Lung (tissue), 11 donors: ENCODE measurements at regions not wholly inside any gene's neighbourhood (a gene's known extent, or its start where the extent isn't known, plus 50 kb on each side); places are given as distances from the start of the nearest gene placed in this dataset.

Source experiments
- ATAC-seq: fragments of 200-7000 bp; cut with Tn5 transposase; one replicate; pipeline ENCODE4 v1.9.1; 2020; ENCODE audit warnings: moderate number of reproducible peaks; ENCODE audit not compliant: insufficient read depth, low FRiP score
- DNase-seq, 3 donors: peaks; one replicate each; pipeline ENCODE4 v3.0.0-alpha.2; 2013 to 2017
- H3K27ac ChIP-seq, 2 donors: one replicate each; pipeline ENCODE4 v1.5.1; 2013; ENCODE audit warnings: mild to moderate bottlenecking in 2 of 2, moderate library complexity in 2 of 2, control low read depth in 1 of 2, inconsistent platforms in 1 of 2, low read depth in 1 of 2, low read length in 1 of 2
- H3K27me3 ChIP-seq, 3 donors: one replicate each; pipeline ENCODE4 v1.5.1; 2013; ENCODE audit warnings: low read length in 2 of 3; ENCODE audit not compliant: control insufficient read depth in 3 of 3, insufficient read depth in 3 of 3
- H3K36me3 ChIP-seq, 4 donors: one replicate each; pipeline ENCODE4 v1.5.1; 2013; ENCODE audit warnings: low read length in 4 of 4, mild to moderate bottlenecking in 1 of 4, moderate library complexity in 1 of 4; ENCODE audit not compliant: control insufficient read depth in 4 of 4, insufficient read depth in 4 of 4
- H3K4me1 ChIP-seq, 5 donors: one replicate each; pipeline ENCODE4 v1.5.1; 2013; ENCODE audit warnings: low read length in 5 of 5, mild to moderate bottlenecking in 2 of 5, moderate library complexity in 1 of 5; ENCODE audit not compliant: control insufficient read depth in 5 of 5, insufficient read depth in 5 of 5
- H3K4me3 ChIP-seq: one replicate; pipeline ENCODE4 v1.5.1; 2013; ENCODE audit warnings: mild to moderate bottlenecking, control low read depth, moderate library complexity
- H3K9ac ChIP-seq, 2 donors: one replicate each; pipeline ENCODE4 v1.5.1; 2013; ENCODE audit warnings: low read length in 2 of 2, control low read depth in 1 of 2; ENCODE audit not compliant: insufficient read depth in 1 of 2
- H3K9me3 ChIP-seq, 4 donors: one replicate each; pipeline ENCODE4 v1.5.1; 2013; ENCODE audit warnings: low read length in 3 of 4, mild to moderate bottlenecking in 1 of 4, moderate library complexity in 1 of 4; ENCODE audit not compliant: control insufficient read depth in 4 of 4, insufficient read depth in 3 of 4
- CTCF ChIP-seq: IDR thresholded peaks from 2 replicates; pipeline ENCODE4 v1.5.1; 2012; ENCODE audit warnings: mild to moderate bottlenecking; ENCODE audit errors: control extremely low read depth, extremely low read depth
- WGBS, 2 donors: extraction: QIAGEN DNeasy Blood & Tissue Kit; methylation state at CpG; one replicate each; pipeline ENCODE4 v1.1.7; 2013; 5-methylcytosine and 5-hydroxymethylcytosine counted together
- donor health status: control.
- donor health status: control.
- donor health status: Bipolar disorder and iron deficiency.
- donor health status: healthy.
- donor health status: DM: yes; HTN: yes; CAD: no.

- Histone ChIP-seq H3K27me3 (peaks cover 0 to 2% (median 0%) of the 10 kb centered on the region in 3 donors), H3K4me3 (no peak overlapping the region), H3K4me1 (peaks cover 0 to 10% (median 0%) of the 10 kb centered on the region in 5 donors), H3K36me3 (no peaks in the 10 kb centered on the region), H3K27ac (no peak overlapping the region), H3K9ac (no peak overlapping the region), H3K9me3 (peaks cover 0 to 4% (median 0%) of the 10 kb centered on the region in 4 donors)
- no peak for ATAC-seq
- DNase-seq = no peak
- 79 to 88% methylated on average over 6 of the region's 6 CpGs for WGBS, 2 donors
- no peak for TF ChIP-seq CTCF
Measured at GRCh38 chr6:167528976-167529375, 204.1 kb downstream of the TTLL2 start.

GRCh38 chr6:167529444-167530335 is 204.8 kb downstream of the TTLL2 start:
- no peak overlapping the region for H3K9ac ChIP-seq
- H3K9me3 ChIP-seq = peaks cover 0 to 4% (median 0%) of the 10 kb centered on the region in 4 donors
- H3K27ac ChIP-seq = no peak overlapping the region
- H3K36me3 ChIP-seq = no peaks in the 10 kb centered on the region
- DNase-seq (no peak), ATAC-seq (no peak)
- TF ChIP-seq CTCF = no peak
- H3K4me3 ChIP-seq = no peak overlapping the region
- H3K4me1 ChIP-seq = peaks cover 0 to 10% (median 0%) of the 10 kb centered on the region in 5 donors
- WGBS, 2 donors = 89% methylated on average over 11 of the region's 11 CpGs
- peaks cover 0 to 2% (median 0%) of the 10 kb centered on the region in 3 donors for H3K27me3 ChIP-seq

- Histone ChIP-seq H3K27me3 (peaks cover 0 to 2% (median 0%) of the 10 kb centered on the region in 3 donors), H3K27ac (no peak overlapping the region), H3K9me3 (peaks cover 0 to 4% (median 0%) of the 10 kb centered on the region in 4 donors), H3K4me3 (no peak overlapping the region), H3K4me1 (peaks cover 0 to 7% (median 0%) of the 10 kb centered on the region in 5 donors), H3K9ac (no peak overlapping the region), H3K36me3 (no peaks in the 10 kb centered on the region)
- TF ChIP-seq CTCF = no peak
- ATAC-seq (no peak), DNase-seq (peak; percentile 65 to 83 (median 66))
- WGBS, 2 donors = 74 to 82% methylated on average over 16 of the region's 16 CpGs
Measured at GRCh38 chr6:167530951-167531350, 206.1 kb downstream of the TTLL2 start.
